GM20000 (cell line): ENCODE measurements at regions not wholly inside any gene's neighbourhood (a gene's known extent, or its start where the extent isn't known, plus 50 kb on each side); places are given as distances from the start of the nearest gene placed in this dataset.

Source experiments
- DNase-seq: peaks from one replicate; pipeline ENCODE4 v3.0.0; 2012; ENCODE audit warnings: low spot score
- CTCF ChIP-seq: IDR thresholded peaks from 2 replicates; pipeline ENCODE4 v1.5.1; 2012; ENCODE audit warnings: mild to moderate bottlenecking, control low read depth; ENCODE audit errors: extremely low read depth, missing control alignments

GRCh38 chr16:51404386-51404785 is 253.3 kb upstream of the SALL1 start:
- no peak for DNase-seq
- TF ChIP-seq CTCF = no peak

- no peak for DNase-seq
- TF ChIP-seq CTCF = no peak
These were observed 251.7 kb upstream of the SALL1 start for GRCh38 chr16:51402785-51403184.

- TF ChIP-seq CTCF = no peak
- DNase-seq = no peak
These were observed 251.2 kb upstream of the SALL1 start for GRCh38 chr16:51402298-51402697.

- DNase-seq = no peak
- TF ChIP-seq CTCF = no peak
These were observed 250.6 kb upstream of the SALL1 start for GRCh38 chr16:51401673-51402072.

GRCh38 chr16:51399908-51400670 is 249.0 kb upstream of the SALL1 start:
- TF ChIP-seq CTCF = no peak

GRCh38 chr16:51394421-51394820 is 243.4 kb upstream of the SALL1 start:
- TF ChIP-seq CTCF = no peak
- DNase-seq = no peak

More at GRCh38 chr16:51399908-51400670, 249.0 kb upstream of the SALL1 start:
- no peak for DNase-seq

- TF ChIP-seq CTCF = no peak
- no peak for DNase-seq
These were observed 242.4 kb upstream of the SALL1 start for GRCh38 chr16:51393381-51394005.
